Fibroblast of lung (primary cell): ENCODE measurements at regions not wholly inside any gene's neighbourhood (a gene's known extent, or its start where the extent isn't known, plus 50 kb on each side); places are given as distances from the start of the nearest gene placed in this dataset.

Experiments
- DNase-seq, 2 donors: peaks; one replicate each; pipeline versions ENCODE4 v3.0.0 to v3.0.0-alpha.2; 2010; ENCODE audit warnings: low read depth in 2 of 2
- H2AFZ ChIP-seq: 2 replicates; pipeline ENCODE4 v1.5.1; 2012; ENCODE audit warnings: low read length, control low read depth, inconsistent platforms
- H3K27ac ChIP-seq: 2 replicates; pipeline ENCODE4 v1.5.1; 2011; ENCODE audit warnings: low read length, control low read depth; ENCODE audit not compliant: insufficient read depth
- H3K27me3 ChIP-seq: 2 replicates; pipeline ENCODE4 v1.5.1; 2011; ENCODE audit warnings: mild to moderate bottlenecking, low read length; ENCODE audit not compliant: control insufficient read depth, insufficient read depth
- H3K36me3 ChIP-seq: 2 replicates; pipeline ENCODE4 v1.5.1; 2011; ENCODE audit warnings: low read length; ENCODE audit not compliant: control insufficient read depth, insufficient read depth
- H3K4me1 ChIP-seq: 2 replicates; pipeline ENCODE4 v1.5.1; 2011; ENCODE audit warnings: low read length; ENCODE audit not compliant: control insufficient read depth, insufficient read depth; ENCODE audit errors: extremely low read depth
- H3K4me2 ChIP-seq: 2 replicates; pipeline ENCODE4 v1.5.1; 2011; ENCODE audit warnings: low read length, control low read depth; ENCODE audit not compliant: insufficient read depth; ENCODE audit errors: extremely low read depth
- H3K4me3 ChIP-seq, 4 experiments: fragments of 200-600 bp in 1 of 4; sonication (generic) in 1 of 4; replicated peaks in 1 of 4; 2 replicates each; pipeline ENCODE4 v1.5.1; 2011 to 2016; ENCODE audit warnings: low read length in 4 of 4, low read depth in 3 of 4, mild to moderate bottlenecking in 3 of 4, control low read depth in 2 of 4, inconsistent platforms in 1 of 4, mixed read lengths in 1 of 4; ENCODE audit not compliant: insufficient read depth in 1 of 4; ENCODE audit errors: control extremely low read depth in 1 of 4
- H3K79me2 ChIP-seq: 2 replicates; pipeline ENCODE4 v1.5.1; 2012; ENCODE audit warnings: mild to moderate bottlenecking, low read length, inconsistent platforms; ENCODE audit not compliant: control insufficient read depth, insufficient read depth
- H3K9ac ChIP-seq: 2 replicates; pipeline ENCODE4 v1.5.1; 2011; ENCODE audit warnings: mild to moderate bottlenecking, low read length, control low read depth; ENCODE audit not compliant: insufficient read depth
- H3K9me3 ChIP-seq: 2 replicates; pipeline ENCODE4 v1.5.1; 2012; ENCODE audit warnings: low read depth, low read length; ENCODE audit not compliant: control insufficient read depth, insufficient read depth
- H4K20me1 ChIP-seq: 2 replicates; pipeline ENCODE4 v1.5.1; 2011; ENCODE audit warnings: low read length; ENCODE audit not compliant: control insufficient read depth, insufficient read depth; ENCODE audit errors: extremely low read depth
- CTCF ChIP-seq, 2 donors: IDR thresholded peaks in 1 of 2; conservative IDR thresholded peaks in 1 of 2; 1 replicate in 1 of 2; 2 replicates in 1 of 2; pipeline ENCODE4 v1.5.1; 2011 to 2012; ENCODE audit warnings: low read length in 2 of 2, control low read depth in 1 of 2, inconsistent platforms in 1 of 2, low read depth in 1 of 2, mild to moderate bottlenecking in 1 of 2
- EZH2 ChIP-seq: IDR thresholded peaks from 2 replicates; pipeline ENCODE4 v1.5.1; 2012; ENCODE audit warnings: low read length, control low read depth, mild to moderate bottlenecking; ENCODE audit errors: missing control alignments

- Histone ChIP-seq H3K27ac (no peak overlapping the region), H4K20me1 (no peaks in the 10 kb centered on the region), H3K9me3 (no peaks in the 10 kb centered on the region), H2AFZ (no peak overlapping the region), H3K27me3 (no peaks in the 10 kb centered on the region), H3K36me3 (no peaks in the 10 kb centered on the region), H3K79me2 (no peaks in the 10 kb centered on the region), H3K4me3 (no peak overlapping the region), H3K4me1 (no peaks in the 10 kb centered on the region), H3K4me2 (no peak overlapping the region), H3K9ac (no peak overlapping the region)
- TF ChIP-seq CTCF (conservative IDR thresholded peaks at IDR 0.05 in 1 of 2, IDR thresholded peaks at IDR 0.05 in 1 of 2; ENCODE audit: low read depth in 1 of 2, low read length in 2 of 2), result no peak
- no peak for TF ChIP-seq EZH2
- DNase-seq, result no peak
These were observed 1311.6 kb upstream of the ADGRL4 start for GRCh38 chr1:80318108-80318507.

- Histone ChIP-seq H2AFZ (no peak overlapping the region), H3K9ac (no peak overlapping the region), H4K20me1 (no peaks in the 10 kb centered on the region), H3K79me2 (no peaks in the 10 kb centered on the region), H3K27me3 (no peaks in the 10 kb centered on the region), H3K4me1 (no peaks in the 10 kb centered on the region), H3K27ac (no peak overlapping the region), H3K4me2 (no peak overlapping the region), H3K4me3 (no peak overlapping the region), H3K9me3 (no peaks in the 10 kb centered on the region), H3K36me3 (no peaks in the 10 kb centered on the region)
- no peak for TF ChIP-seq CTCF (conservative IDR thresholded peaks at IDR 0.05 in 1 of 2, IDR thresholded peaks at IDR 0.05 in 1 of 2; ENCODE audit: low read depth in 1 of 2, low read length in 2 of 2)
- TF ChIP-seq EZH2, result no peak
- DNase-seq, result no peak
These were observed 1304.2 kb upstream of the ADGRL4 start for GRCh38 chr1:80310703-80311245.

- H3K79me2 ChIP-seq, result no peaks in the 10 kb centered on the region
- no peak for DNase-seq
- H3K9ac ChIP-seq, result no peak overlapping the region
- TF ChIP-seq EZH2 (no peak), CTCF (conservative IDR thresholded peaks at IDR 0.05 in 1 of 2, IDR thresholded peaks at IDR 0.05 in 1 of 2; ENCODE audit: low read depth in 1 of 2, low read length in 2 of 2) (no peak)
- no peaks in the 10 kb centered on the region for H3K9me3 ChIP-seq
- no peaks in the 10 kb centered on the region for H3K36me3 ChIP-seq
- no peaks in the 10 kb centered on the region for H4K20me1 ChIP-seq
- H2AFZ ChIP-seq, result no peak overlapping the region
- H3K27ac ChIP-seq, result no peak overlapping the region
- H3K27me3 ChIP-seq, result no peaks in the 10 kb centered on the region
- H3K4me3 ChIP-seq, result no peak overlapping the region
- H3K4me1 ChIP-seq, result no peaks in the 10 kb centered on the region
- H3K4me2 ChIP-seq, result no peak overlapping the region
These were observed 1298.9 kb upstream of the ADGRL4 start for GRCh38 chr1:80305466-80305865.
